ENCODE measurements at regions not wholly inside any gene's neighbourhood (a gene's known extent, or its start where the extent isn't known, plus 50 kb on each side); places are given as distances from the start of the nearest gene placed in this dataset.
"Not testable (repeated sequence)": the region's sequence is repeated elsewhere in the genome, so short reads cannot be mapped to it uniquely, and the experiment has no call there.

DNA sequence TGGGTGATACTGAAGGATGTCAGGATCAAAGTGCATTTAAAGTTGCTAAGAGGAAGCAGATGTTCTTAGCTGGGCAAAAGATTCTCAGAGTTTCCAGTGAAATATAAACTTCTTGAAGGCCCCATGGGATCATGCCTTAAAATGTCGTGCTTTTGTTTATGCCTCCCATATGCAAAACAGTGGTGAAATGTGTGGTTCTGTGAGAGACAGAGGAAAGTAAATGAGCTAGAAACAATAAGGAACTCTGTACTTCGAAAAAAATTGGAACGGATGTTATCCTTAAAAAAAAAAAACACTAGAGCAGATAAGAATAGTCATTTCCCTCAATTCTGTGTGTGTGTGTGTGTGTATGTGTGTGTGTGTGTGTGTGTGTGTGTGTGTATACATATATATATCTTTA lies 497.0 kb upstream of the TBL1XR1 start:
- H3K36me3 Mint-ChIP-seq (ENCODE audit: low read depth): no peaks in the 10 kb centered on the region
- no peak overlapping the region for H3K27ac Mint-ChIP-seq
- no peak for DNase-seq (ENCODE audit: low spot score)
- H3K9me3 Mint-ChIP-seq: peaks cover 3% of the 10 kb centered on the region
- intact Hi-C loops (cut with micrococcal nuclease): no loop called here
- H3K4me1 Mint-ChIP-seq (ENCODE audit: low read depth): no peaks in the 10 kb centered on the region
- no peaks in the 10 kb centered on the region for H3K27me3 Mint-ChIP-seq (ENCODE audit: low read depth)
- H3K4me3 Mint-ChIP-seq (ENCODE audit: low read depth): no peak overlapping the region

DNA sequence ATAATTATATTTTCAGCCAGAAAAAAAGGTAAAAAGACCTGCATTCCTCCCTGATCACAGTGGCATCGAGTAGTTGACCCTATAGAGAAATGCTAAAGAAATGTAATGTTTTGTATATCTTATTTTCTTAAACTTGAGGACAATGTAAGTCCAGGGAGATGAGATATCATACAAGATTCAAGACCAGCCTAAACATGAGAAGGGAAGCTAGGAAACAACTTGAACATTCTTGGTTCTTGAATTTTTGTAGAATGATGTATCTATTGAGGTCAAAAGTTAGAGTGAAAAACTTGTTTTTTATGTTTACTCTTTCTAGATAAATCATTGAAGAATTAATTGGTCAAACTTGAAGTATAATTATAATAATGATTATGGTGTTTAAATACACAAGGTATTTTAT lies 497.7 kb upstream of the TBL1XR1 start:
- intact Hi-C loops (cut with micrococcal nuclease): no loop called here
- no peak overlapping the region for H3K27ac Mint-ChIP-seq
- no peaks in the 10 kb centered on the region for H3K36me3 Mint-ChIP-seq (ENCODE audit: low read depth)
- H3K9me3 Mint-ChIP-seq: peaks cover 3% of the 10 kb centered on the region
- H3K4me3 Mint-ChIP-seq (ENCODE audit: low read depth): no peak overlapping the region
- no peaks in the 10 kb centered on the region for H3K27me3 Mint-ChIP-seq (ENCODE audit: low read depth)
- H3K4me1 Mint-ChIP-seq (ENCODE audit: low read depth): no peaks in the 10 kb centered on the region
- DNase-seq (ENCODE audit: low spot score): no peak

GRCh38 chr3:177700117-177700516 lies 502.8 kb upstream of the TBL1XR1 start:
- intact Hi-C loops (cut with micrococcal nuclease): no loop called here
- peaks cover 3% of the 10 kb centered on the region for H3K9me3 Mint-ChIP-seq
- no peaks in the 10 kb centered on the region for H3K36me3 Mint-ChIP-seq (ENCODE audit: low read depth)
- no peak for DNase-seq (ENCODE audit: low spot score)
- H3K4me3 Mint-ChIP-seq (ENCODE audit: low read depth): no peak overlapping the region
- H3K27ac Mint-ChIP-seq: no peak overlapping the region
- no peaks in the 10 kb centered on the region for H3K4me1 Mint-ChIP-seq (ENCODE audit: low read depth)
- no peaks in the 10 kb centered on the region for H3K27me3 Mint-ChIP-seq (ENCODE audit: low read depth)

GRCh38 chr3:177703788-177704187 lies 506.5 kb upstream of the TBL1XR1 start:
- no peak overlapping the region for H3K4me3 Mint-ChIP-seq (ENCODE audit: low read depth)
- H3K9me3 Mint-ChIP-seq: no peaks in the 10 kb centered on the region
- no peak for DNase-seq (ENCODE audit: low spot score)
- no peaks in the 10 kb centered on the region for H3K27me3 Mint-ChIP-seq (ENCODE audit: low read depth)
- intact Hi-C loops (cut with micrococcal nuclease): no loop called here
- H3K27ac Mint-ChIP-seq: no peak overlapping the region
- no peaks in the 10 kb centered on the region for H3K36me3 Mint-ChIP-seq (ENCODE audit: low read depth)
- H3K4me1 Mint-ChIP-seq (ENCODE audit: low read depth): no peaks in the 10 kb centered on the region

GRCh38 chr3:177705976-177706823 lies 508.9 kb upstream of the TBL1XR1 start:
- H3K4me1 Mint-ChIP-seq (ENCODE audit: low read depth): no peaks in the 10 kb centered on the region
- no peak overlapping the region for H3K4me3 Mint-ChIP-seq (ENCODE audit: low read depth)
- no peaks in the 10 kb centered on the region for H3K27me3 Mint-ChIP-seq (ENCODE audit: low read depth)
- no peaks in the 10 kb centered on the region for H3K9me3 Mint-ChIP-seq
- no peak overlapping the region for H3K27ac Mint-ChIP-seq
- DNase-seq (ENCODE audit: low spot score): no peak
- intact Hi-C loops (cut with micrococcal nuclease): no loop called here
- H3K36me3 Mint-ChIP-seq (ENCODE audit: low read depth): no peaks in the 10 kb centered on the region

- H3K27me3 Mint-ChIP-seq (ENCODE audit: low read depth); intact Hi-C loops (cut with micrococcal nuclease); H3K4me1 Mint-ChIP-seq (ENCODE audit: low read depth); H3K36me3 Mint-ChIP-seq (ENCODE audit: low read depth); H3K27ac Mint-ChIP-seq; DNase-seq (ENCODE audit: low spot score); H3K4me3 Mint-ChIP-seq (ENCODE audit: low read depth); H3K9me3 Mint-ChIP-seq: not testable (repeated sequence)
Observed at GRCh38 chr3:177709470-177709869, 512.2 kb upstream of the TBL1XR1 start.

- H3K36me3 Mint-ChIP-seq (ENCODE audit: low read depth): no peaks in the 10 kb centered on the region
- intact Hi-C loops (cut with micrococcal nuclease): no loop called here
- no peaks in the 10 kb centered on the region for H3K4me1 Mint-ChIP-seq (ENCODE audit: low read depth)
- DNase-seq (ENCODE audit: low spot score): no peak
- H3K9me3 Mint-ChIP-seq: no peaks in the 10 kb centered on the region
- no peaks in the 10 kb centered on the region for H3K27me3 Mint-ChIP-seq (ENCODE audit: low read depth)
- H3K4me3 Mint-ChIP-seq (ENCODE audit: low read depth): no peak overlapping the region
- H3K27ac Mint-ChIP-seq: no peak overlapping the region
Observed at GRCh38 chr3:177710506-177710905, 513.2 kb upstream of the TBL1XR1 start.

GRCh38 chr3:177711637-177712036 lies 514.4 kb upstream of the TBL1XR1 start:
- H3K4me3 Mint-ChIP-seq (ENCODE audit: low read depth): no peak overlapping the region
- no peaks in the 10 kb centered on the region for H3K27me3 Mint-ChIP-seq (ENCODE audit: low read depth)
- no peaks in the 10 kb centered on the region for H3K9me3 Mint-ChIP-seq
- H3K27ac Mint-ChIP-seq: no peak overlapping the region
- H3K36me3 Mint-ChIP-seq (ENCODE audit: low read depth): no peaks in the 10 kb centered on the region
- H3K4me1 Mint-ChIP-seq (ENCODE audit: low read depth): no peaks in the 10 kb centered on the region
- intact Hi-C loops (cut with micrococcal nuclease): no loop called here
- no peak for DNase-seq (ENCODE audit: low spot score)

DNA sequence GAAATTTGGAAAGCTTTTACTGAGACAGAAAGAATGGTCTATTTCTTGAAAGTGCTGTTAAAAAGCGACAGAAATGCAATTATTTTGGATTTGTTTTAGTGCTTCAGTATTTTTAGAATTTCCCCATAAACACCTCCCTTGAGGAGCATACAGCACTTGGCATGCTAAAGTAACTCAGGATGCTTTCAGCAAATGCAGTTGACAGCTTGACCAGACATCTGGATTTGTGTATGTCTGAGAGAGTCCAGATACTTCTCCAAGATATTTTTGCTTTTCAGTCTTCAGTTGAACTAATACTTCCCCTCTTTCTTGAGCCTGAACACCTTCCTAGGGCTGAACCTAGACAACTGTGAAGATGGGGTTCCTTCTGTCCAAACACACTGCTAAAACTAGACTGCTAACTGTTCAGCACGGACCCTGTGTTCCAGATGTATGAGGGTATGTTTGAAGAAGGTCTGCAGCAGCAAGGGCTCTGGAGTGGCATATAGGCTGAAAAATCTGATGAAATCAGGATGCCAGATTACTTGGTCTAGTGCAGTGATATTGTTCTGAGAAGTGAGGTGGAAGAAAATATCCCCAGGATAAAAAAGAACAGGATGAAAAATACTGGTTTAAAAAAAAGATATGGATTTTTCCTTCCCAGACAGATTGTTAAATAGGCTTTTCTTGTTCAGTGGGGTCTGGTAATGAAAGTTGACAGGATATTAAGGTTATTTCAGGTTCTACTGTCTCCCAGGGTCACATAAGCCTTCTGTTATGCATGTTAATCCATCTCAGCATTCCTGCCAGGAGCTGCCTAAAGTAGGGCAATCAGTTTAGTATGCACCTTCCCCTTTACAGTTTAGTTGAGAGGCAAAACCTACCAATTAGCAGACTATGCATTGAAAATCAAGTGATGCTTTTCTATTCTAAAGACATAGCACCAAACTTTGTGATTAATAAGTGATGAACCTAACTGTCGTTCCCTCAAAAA lies 516.9 kb upstream of the TBL1XR1 start:
- Mint-ChIP-seq H3K4me1 (ENCODE audit: low read depth) (no peaks in the 10 kb centered on the region), H3K27ac (no peak overlapping the region), H3K36me3 (ENCODE audit: low read depth) (no peaks in the 10 kb centered on the region), H3K9me3 (no peaks in the 10 kb centered on the region), H3K27me3 (ENCODE audit: low read depth) (no peaks in the 10 kb centered on the region), H3K4me3 (ENCODE audit: low read depth) (no peak overlapping the region)
- no peak for DNase-seq (ENCODE audit: low spot score)
- intact Hi-C loops (cut with micrococcal nuclease): no loop called here

DNA sequence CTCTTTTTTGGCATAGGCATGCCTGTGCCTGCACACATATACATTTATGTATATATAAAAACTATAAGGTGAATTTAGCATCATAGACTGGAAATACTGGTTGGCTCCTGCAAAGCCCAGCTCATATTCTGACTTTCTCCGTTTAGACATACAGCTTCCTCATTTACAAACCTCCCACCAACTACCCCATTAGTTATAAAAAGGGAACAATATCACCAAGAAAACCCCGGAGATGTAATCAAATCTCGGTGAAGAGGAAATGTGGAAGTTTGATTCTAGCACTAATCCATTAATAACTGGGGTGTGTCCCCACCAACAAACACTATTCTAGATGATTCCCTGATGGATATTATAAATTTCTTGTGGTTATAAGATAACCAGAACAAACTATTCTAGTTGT lies 517.7 kb upstream of the TBL1XR1 start:
- no peak overlapping the region for H3K27ac Mint-ChIP-seq

GRCh38 chr3:177715980-177716379 lies 518.7 kb upstream of the TBL1XR1 start:
- Mint-ChIP-seq H3K27me3 (ENCODE audit: low read depth) (no peaks in the 10 kb centered on the region), H3K36me3 (ENCODE audit: low read depth) (no peaks in the 10 kb centered on the region), H3K9me3 (peaks cover 2% of the 10 kb centered on the region), H3K27ac (no peak overlapping the region), H3K4me3 (ENCODE audit: low read depth) (no peak overlapping the region), H3K4me1 (ENCODE audit: low read depth) (no peaks in the 10 kb centered on the region)
- intact Hi-C loops (cut with micrococcal nuclease): no loop called here
- DNase-seq (ENCODE audit: low spot score): no peak

More for the DNA sequence above, 517.7 kb upstream of the TBL1XR1 start:
- Mint-ChIP-seq H3K36me3 (ENCODE audit: low read depth) (no peaks in the 10 kb centered on the region), H3K4me3 (ENCODE audit: low read depth) (no peak overlapping the region), H3K9me3 (no peaks in the 10 kb centered on the region), H3K27me3 (ENCODE audit: low read depth) (no peaks in the 10 kb centered on the region), H3K4me1 (ENCODE audit: low read depth) (no peaks in the 10 kb centered on the region)
- no peak for DNase-seq (ENCODE audit: low spot score)
- intact Hi-C loops (cut with micrococcal nuclease): no loop called here

- H3K4me1 Mint-ChIP-seq (ENCODE audit: low read depth); intact Hi-C loops (cut with micrococcal nuclease); DNase-seq (ENCODE audit: low spot score); H3K27ac Mint-ChIP-seq; H3K9me3 Mint-ChIP-seq; H3K4me3 Mint-ChIP-seq (ENCODE audit: low read depth); H3K36me3 Mint-ChIP-seq (ENCODE audit: low read depth); H3K27me3 Mint-ChIP-seq (ENCODE audit: low read depth): not testable (repeated sequence)
Observed at GRCh38 chr3:177720927-177721326, 523.6 kb upstream of the TBL1XR1 start.
